Testis (tissue), 2 donors: ENCODE measurements at regions not wholly inside any gene's neighbourhood (a gene's known extent, or its start where the extent isn't known, plus 50 kb on each side); places are given as distances from the start of the nearest gene placed in this dataset.
"Not testable (repeated sequence)": the region's sequence is repeated elsewhere in the genome, so short reads cannot be mapped to it uniquely, and the experiment has no call there.

Experiments
- POLR2A ChIP-seq: fragments of 450-650 bp; IDR thresholded peaks from one replicate; pipeline ENCODE4 v1.6.1; 2017; ENCODE audit warnings: antibody characterized with exemption, mild to moderate bottlenecking, moderate library complexity
- TF ChIP-seq, protein P1 (sequence below), 3 experiments: fragments of 450-650 bp in 2 of 3; fragments of 200-600 bp in 1 of 3; sonication (generic) in 1 of 3; IDR thresholded peaks; one replicate each; pipeline ENCODE4 v1.5.1; 2016 to 2019; ENCODE audit warnings: antibody characterized with exemption in 3 of 3, mild to moderate bottlenecking in 2 of 3, moderate library complexity in 1 of 3

DNA sequence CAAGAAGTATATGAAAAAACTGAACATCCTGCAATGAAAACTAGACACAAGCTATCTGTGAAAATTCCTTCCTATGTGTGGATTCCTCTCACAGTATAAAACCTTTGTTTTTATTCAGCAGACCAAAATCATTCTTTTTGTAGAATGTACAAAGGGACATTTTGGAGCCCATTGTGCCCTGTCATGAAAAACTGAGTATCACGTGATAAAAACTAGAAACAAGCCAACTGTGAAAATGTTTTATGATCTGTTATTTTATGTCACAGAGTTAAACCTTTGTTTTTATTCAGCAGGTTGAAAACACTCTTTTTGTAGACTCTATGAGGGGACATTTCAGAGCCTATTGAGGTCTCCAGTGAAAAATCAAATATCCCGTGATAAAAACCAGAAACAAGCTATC lies 1667.9 kb upstream of the DEFB115 start:
- TF ChIP-seq POLR2A = not testable (repeated sequence)
- TF ChIP-seq, protein P1, sequence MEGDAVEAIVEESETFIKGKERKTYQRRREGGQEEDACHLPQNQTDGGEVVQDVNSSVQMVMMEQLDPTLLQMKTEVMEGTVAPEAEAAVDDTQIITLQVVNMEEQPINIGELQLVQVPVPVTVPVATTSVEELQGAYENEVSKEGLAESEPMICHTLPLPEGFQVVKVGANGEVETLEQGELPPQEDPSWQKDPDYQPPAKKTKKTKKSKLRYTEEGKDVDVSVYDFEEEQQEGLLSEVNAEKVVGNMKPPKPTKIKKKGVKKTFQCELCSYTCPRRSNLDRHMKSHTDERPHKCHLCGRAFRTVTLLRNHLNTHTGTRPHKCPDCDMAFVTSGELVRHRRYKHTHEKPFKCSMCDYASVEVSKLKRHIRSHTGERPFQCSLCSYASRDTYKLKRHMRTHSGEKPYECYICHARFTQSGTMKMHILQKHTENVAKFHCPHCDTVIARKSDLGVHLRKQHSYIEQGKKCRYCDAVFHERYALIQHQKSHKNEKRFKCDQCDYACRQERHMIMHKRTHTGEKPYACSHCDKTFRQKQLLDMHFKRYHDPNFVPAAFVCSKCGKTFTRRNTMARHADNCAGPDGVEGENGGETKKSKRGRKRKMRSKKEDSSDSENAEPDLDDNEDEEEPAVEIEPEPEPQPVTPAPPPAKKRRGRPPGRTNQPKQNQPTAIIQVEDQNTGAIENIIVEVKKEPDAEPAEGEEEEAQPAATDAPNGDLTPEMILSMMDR (IDR thresholded peaks at IDR 0.05) = not testable (repeated sequence)
